HG03575 (cell line): ENCODE measurements at regions not wholly inside any gene's neighbourhood (a gene's known extent, or its start where the extent isn't known, plus 50 kb on each side); places are given as distances from the start of the nearest gene placed in this dataset.

Source experiments
- ATAC-seq: cut with Tn5 transposase; IDR thresholded peaks from one replicate; pipeline ENCODE4 v1.9.1; 2021; ENCODE audit not compliant: unreplicated experiment, insufficient number of reproducible peaks, low FRiP score; ENCODE audit errors: extremely low read depth

DNA sequence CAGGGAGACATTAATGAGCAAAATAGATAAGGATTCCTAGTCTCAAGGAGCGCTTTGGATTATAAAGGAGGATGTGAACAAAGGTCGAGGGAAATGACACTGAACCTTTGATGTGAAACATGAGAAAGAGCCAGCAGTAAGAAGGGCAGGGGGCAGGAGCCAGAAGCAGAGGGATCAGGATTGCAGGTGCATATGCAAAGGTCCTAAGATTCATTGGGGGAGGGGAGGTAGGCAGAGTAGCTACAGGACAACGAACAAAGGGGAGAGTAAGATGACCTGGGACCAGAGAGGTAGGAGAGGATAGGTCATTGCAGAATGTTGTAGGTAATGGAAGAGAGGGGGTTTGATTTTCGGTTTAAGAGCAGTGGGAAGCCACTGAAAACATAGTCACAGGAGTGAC, 129.2 kb upstream of the TRPM3 start:
- no peak for ATAC-seq

GRCh38 chr9:71249729-71250317, 128.4 kb upstream of the TRPM3 start:
- ATAC-seq, result no peak

- ATAC-seq, result no peak
Measured at GRCh38 chr9:71245651-71246050, 124.2 kb upstream of the TRPM3 start.

- ATAC-seq, result no peak
Measured at GRCh38 chr9:71243951-71244350, 122.5 kb upstream of the TRPM3 start.

DNA sequence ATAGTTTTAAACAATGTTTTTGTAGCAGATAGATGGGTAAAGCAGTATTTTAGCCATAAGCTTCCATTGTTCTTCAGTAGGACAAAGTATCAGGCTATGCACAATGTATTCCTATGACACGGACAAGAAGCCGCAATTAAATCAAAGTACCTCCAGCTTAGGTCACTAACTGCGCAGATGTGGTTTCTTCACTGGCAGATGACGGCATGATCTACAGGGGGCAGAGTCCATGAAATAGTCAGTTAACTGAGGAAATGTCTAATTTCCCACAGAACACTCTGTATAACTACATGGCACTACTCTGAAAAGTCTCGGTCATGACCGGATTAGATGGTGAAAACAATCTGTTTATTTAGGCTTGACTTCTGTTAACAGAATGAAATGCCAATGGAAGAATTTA, 120.7 kb upstream of the TRPM3 start:
- ATAC-seq, result no peak

GRCh38 chr9:71237051-71237450, 115.6 kb upstream of the TRPM3 start:
- no peak for ATAC-seq

GRCh38 chr9:71233646-71234045, 112.2 kb upstream of the TRPM3 start:
- no peak for ATAC-seq

GRCh38 chr9:71223953-71224538, 102.6 kb upstream of the TRPM3 start:
- no peak for ATAC-seq

DNA sequence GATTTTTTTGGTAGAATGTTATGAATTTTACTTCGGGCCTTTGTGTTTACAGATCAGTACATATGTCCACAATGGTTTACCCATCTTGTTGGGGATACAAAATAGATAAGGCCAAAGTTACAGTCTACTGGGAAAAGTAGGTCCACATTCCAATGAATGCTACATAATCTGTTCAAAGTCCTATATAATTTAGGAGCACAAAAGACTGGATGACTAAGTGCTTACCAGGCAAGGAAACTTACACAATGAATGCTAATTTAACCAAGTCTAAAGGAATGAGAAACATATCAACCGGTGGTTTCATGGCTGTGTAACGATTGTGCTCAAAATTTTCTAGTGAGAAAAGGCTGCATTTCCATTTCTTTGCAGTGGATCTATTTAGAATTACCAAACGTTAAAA, 97.4 kb upstream of the TRPM3 start:
- ATAC-seq, result no peak

- ATAC-seq, result no peak
Measured at GRCh38 chr9:71213633-71214032, 92.2 kb upstream of the TRPM3 start.

- no peak for ATAC-seq
Measured at GRCh38 chr9:71210326-71210725, 88.9 kb upstream of the TRPM3 start.

DNA sequence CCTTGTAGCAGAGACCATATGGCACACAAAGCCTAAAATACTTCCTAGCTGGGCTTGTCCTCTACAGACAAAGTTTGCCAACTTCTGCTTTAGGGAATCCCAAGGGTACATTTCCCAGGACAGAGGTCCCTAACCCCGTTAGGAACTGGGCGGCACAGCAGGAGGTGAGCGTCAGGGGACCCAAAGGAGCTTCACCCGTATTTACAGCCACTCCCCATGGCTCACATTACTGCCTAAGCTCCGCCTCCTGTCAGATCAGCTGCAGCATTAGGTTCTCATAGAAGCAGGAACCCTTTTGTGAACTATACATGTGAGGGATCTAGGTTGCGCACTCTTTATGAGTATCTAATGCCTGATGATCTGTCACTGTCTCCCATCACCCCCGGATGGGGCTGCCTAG, 88.5 kb upstream of the TRPM3 start:
- ATAC-seq, result no peak

- ATAC-seq, result no peak
Measured at GRCh38 chr9:71202931-71203330, 81.5 kb upstream of the TRPM3 start.

DNA sequence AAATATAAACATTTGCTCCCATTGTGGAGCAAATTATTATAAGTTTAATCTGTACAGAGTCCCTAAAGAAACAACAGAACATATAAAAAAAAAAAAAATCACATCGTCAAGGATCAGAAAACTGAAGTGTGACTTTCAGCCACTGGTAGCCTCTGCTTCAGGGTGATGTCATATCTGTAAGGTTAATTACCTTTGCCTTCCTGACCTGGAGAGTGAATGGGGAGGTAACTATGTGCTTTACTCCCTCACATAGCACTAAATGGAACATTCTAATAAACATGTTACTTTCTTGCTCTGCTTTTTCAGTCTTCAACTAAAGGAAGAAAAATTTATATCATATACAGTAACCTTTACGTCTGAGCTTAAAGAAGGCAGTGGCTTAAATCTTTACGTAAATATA, 70.3 kb upstream of the TRPM3 start:
- no peak for ATAC-seq

GRCh38 chr9:71183251-71183650, 61.8 kb upstream of the TRPM3 start:
- no peak for ATAC-seq

DNA sequence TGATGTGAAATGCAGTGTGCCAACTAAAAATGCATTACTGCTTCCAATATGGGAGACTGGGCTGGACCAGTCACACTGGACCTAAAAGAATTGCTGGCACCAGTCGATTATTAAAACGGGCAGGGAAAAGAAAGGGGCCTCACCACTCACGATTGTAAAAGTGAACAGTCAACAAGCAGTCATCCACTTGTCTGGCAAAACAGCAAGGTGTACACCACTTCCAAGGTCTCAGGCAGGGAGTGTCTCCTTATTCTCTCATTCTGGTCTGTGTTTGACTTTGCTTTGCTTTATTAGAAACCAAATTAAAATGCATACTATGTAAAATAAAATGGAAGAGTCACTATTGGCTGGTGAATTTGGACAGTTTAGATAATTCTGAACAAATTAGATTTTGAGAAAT, 57.8 kb upstream of the TRPM3 start:
- no peak for ATAC-seq

DNA sequence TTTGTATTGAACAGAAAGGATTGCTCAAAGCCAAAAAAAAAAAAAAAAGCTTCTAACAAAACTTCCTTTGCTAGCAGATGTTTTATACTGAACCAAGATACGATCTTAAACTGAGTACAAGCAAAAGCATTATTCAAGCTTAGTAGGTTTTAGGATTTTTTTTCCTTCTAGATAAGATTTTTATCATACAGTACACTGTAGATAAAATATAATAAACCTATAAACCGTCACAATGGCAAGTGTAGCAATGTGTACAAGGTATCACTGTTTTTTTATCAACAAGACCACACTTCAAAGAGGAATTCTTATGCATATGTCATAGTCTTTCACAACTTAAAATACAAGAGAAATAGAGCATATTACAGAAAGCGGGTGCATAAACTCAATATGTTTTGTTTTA, 56.5 kb upstream of the TRPM3 start:
- ATAC-seq, result no peak

- ATAC-seq, result no peak
Measured at GRCh38 chr9:71171517-71171916, 50.1 kb upstream of the TRPM3 start.
